Brain microvascular endothelial cell (primary cell): ENCODE measurements at regions not wholly inside any gene's neighbourhood (a gene's known extent, or its start where the extent isn't known, plus 50 kb on each side); places are given as distances from the start of the nearest gene placed in this dataset.

ENCODE experiments used
- DNase-seq: peaks from one replicate; pipeline ENCODE4 v3.0.0-alpha.2; 2020
- H3K27ac ChIP-seq: fragments of 250-450 bp; sonication (Bioruptor Pico); 2 replicates; pipeline ENCODE4 v1.5.1; 2020; ENCODE audit warnings: mild to moderate bottlenecking, moderate library complexity
- H3K27me3 ChIP-seq: fragments of 250-450 bp; sonication (Bioruptor Pico); replicated peaks from 2 replicates; pipeline ENCODE4 v1.5.1; 2020; ENCODE audit warnings: mild to moderate bottlenecking
- H3K36me3 ChIP-seq: fragments of 250-450 bp; sonication (Bioruptor Pico); replicated peaks from 2 replicates; pipeline ENCODE4 v1.5.1; 2020; ENCODE audit warnings: mild to moderate bottlenecking
- H3K4me3 ChIP-seq: 2 replicates; pipeline ENCODE4 v1.5.1; 2011; ENCODE audit warnings: low read depth, mild to moderate bottlenecking, control low read depth, low read length, moderate library complexity
- CTCF ChIP-seq: IDR thresholded peaks from 2 replicates; pipeline ENCODE4 v1.5.1; 2011; ENCODE audit warnings: low read depth, mild to moderate bottlenecking, moderate library complexity, low read length, control low read depth, inconsistent platforms; ENCODE audit errors: missing control alignments
- in situ Hi-C: cut with HindIII; loops from 2 replicates; pipeline ENCODE4 v1.10.0; 2017; ENCODE audit warnings: low sequenced_read_pairs, low pct_ligation_motif_present

GRCh38 chr10:107994621-107995270 is 830.2 kb upstream of the SORCS1 start:
- no peak for DNase-seq
- no peaks in the 10 kb centered on the region for H3K27me3 ChIP-seq

GRCh38 chr10:107986571-107986970 is 822.1 kb upstream of the SORCS1 start:
- Histone ChIP-seq H3K36me3 (no peaks in the 10 kb centered on the region), H3K27me3 (no peaks in the 10 kb centered on the region), H3K27ac (no peak overlapping the region), H3K4me3 (no peak overlapping the region)
- TF ChIP-seq CTCF = no peak
- DNase-seq = no peak
- in situ Hi-C loops = no loop called here

More at GRCh38 chr10:107994621-107995270, 830.2 kb upstream of the SORCS1 start:
- Histone ChIP-seq H3K4me3 (no peak overlapping the region), H3K36me3 (no peaks in the 10 kb centered on the region), H3K27ac (no peak overlapping the region)
- no peak for TF ChIP-seq CTCF
- in situ Hi-C loops = no loop called here

- Histone ChIP-seq H3K36me3 (no peaks in the 10 kb centered on the region), H3K4me3 (no peak overlapping the region), H3K27ac (no peak overlapping the region), H3K27me3 (no peaks in the 10 kb centered on the region)
- in situ Hi-C loops = no loop called here
- no peak for DNase-seq
- no peak for TF ChIP-seq CTCF
These were observed 820.1 kb upstream of the SORCS1 start for GRCh38 chr10:107984581-107984980.

GRCh38 chr10:107984149-107984548 is 819.6 kb upstream of the SORCS1 start:
- in situ Hi-C loops = no loop called here
- TF ChIP-seq CTCF = no peak
- H3K27ac ChIP-seq = no peak overlapping the region
- no peak overlapping the region for H3K4me3 ChIP-seq
- H3K27me3 ChIP-seq = no peaks in the 10 kb centered on the region
- DNase-seq = no peak
- no peaks in the 10 kb centered on the region for H3K36me3 ChIP-seq

GRCh38 chr10:107978455-107978854 is 813.9 kb upstream of the SORCS1 start:
- Histone ChIP-seq H3K27ac (no peak overlapping the region), H3K36me3 (no peaks in the 10 kb centered on the region), H3K4me3 (no peak overlapping the region), H3K27me3 (no peaks in the 10 kb centered on the region)
- TF ChIP-seq CTCF = no peak
- in situ Hi-C loops = no loop called here
- no peak for DNase-seq

GRCh38 chr10:107971973-107972372 is 807.5 kb upstream of the SORCS1 start:
- no peak for TF ChIP-seq CTCF
- Histone ChIP-seq H3K4me3 (no peak overlapping the region), H3K36me3 (no peaks in the 10 kb centered on the region), H3K27ac (no peak overlapping the region), H3K27me3 (no peaks in the 10 kb centered on the region)
- in situ Hi-C loops = no loop called here
- no peak for DNase-seq
